ENCODE measurements at regions not wholly inside any gene's neighbourhood (a gene's known extent, or its start where the extent isn't known, plus 50 kb on each side); places are given as distances from the start of the nearest gene placed in this dataset.

DNA sequence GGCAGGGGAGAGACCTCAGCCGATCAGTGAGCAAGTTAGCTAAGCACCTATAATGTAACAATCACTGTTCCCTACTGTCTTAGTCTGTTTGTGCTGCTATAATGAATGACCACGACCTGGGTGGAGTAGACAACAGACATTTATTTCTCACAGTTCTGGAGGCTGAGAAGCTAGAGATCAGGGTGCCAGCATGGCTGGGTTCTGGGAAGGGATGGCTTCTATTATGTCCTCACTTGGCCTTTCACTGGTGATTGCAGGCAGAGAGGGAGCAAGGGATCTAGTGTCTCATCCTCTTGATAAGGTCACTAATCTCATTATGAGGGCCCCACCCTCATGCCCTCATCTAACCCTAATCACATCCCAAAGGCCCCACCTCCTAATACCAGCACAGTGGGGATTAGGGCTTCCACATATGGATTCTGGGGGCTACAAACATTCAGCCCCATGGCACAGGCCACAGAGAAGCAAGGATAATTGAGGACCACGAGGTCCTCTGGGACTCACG, 162.5 kb downstream of the CD83 start:
- TF ChIP-seq CTCF (conservative IDR thresholded peaks at IDR 0.05; ENCODE audit: low read depth in 2 of 2): no peak
- TF ChIP-seq EZH2 (IDR thresholded peaks at IDR 0.05; ENCODE audit: low read depth, unreplicated experiment): no peak
